ENCODE measurements at regions not wholly inside any gene's neighbourhood (a gene's known extent, or its start where the extent isn't known, plus 50 kb on each side); places are given as distances from the start of the nearest gene placed in this dataset.

DNA sequence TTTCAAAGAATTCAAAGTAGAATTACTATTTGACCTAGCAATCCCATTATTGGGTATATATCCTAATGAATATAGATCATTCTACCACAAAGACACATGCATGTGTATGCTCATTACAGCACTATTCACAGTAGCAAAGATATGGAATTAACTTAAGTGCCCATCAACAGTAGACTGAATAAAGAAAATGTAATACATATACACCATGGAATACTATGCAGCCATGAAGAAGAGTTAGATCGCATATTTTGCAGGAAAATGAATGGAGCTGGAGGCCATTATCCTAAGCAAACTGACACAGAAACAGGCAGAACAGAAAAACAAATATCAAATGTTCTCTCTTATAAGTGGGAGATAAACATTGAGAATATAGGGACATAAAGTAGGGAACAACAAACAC lies 519.2 kb upstream of the REG3G start:
- Histone ChIP-seq H3K4ac (ENCODE audit: low read depth, low read length) (no peak overlapping the region), H4K91ac (ENCODE audit: low read depth, low read length) (no peak overlapping the region), H2BK12ac (ENCODE audit: low read length) (no peak overlapping the region), H3K36me3 (ENCODE audit: control insufficient read depth in 1 of 2, insufficient read depth in 2 of 2, low read length in 2 of 2) (no peaks in the 10 kb centered on the region), H3K9ac (ENCODE audit: low read length) (no peak overlapping the region), H3K79me1 (ENCODE audit: low read length) (no peaks in the 10 kb centered on the region), H3K4me3 (ENCODE audit: low read depth, low read length) (no peak overlapping the region), H2AK5ac (ENCODE audit: low read length) (no peak overlapping the region), H2AFZ (ENCODE audit: insufficient read depth, low read length, poor library complexity) (no peak overlapping the region), H3K14ac (ENCODE audit: low read length) (no peak overlapping the region), H3K18ac (ENCODE audit: low read length) (no peak overlapping the region), H3K4me1 (ENCODE audit: control insufficient read depth in 1 of 2, insufficient read depth in 2 of 2, low read length in 2 of 2) (no peaks in the 10 kb centered on the region), H4K12ac (ENCODE audit: low read depth, low read length) (no peak overlapping the region), H3K27ac (ENCODE audit: low read depth, low read length) (no peak overlapping the region), H4K8ac (ENCODE audit: low read depth, low read length) (no peak overlapping the region), H2BK120ac (ENCODE audit: insufficient read depth, low read length, poor library complexity) (no peak overlapping the region), H3K27me3 (ENCODE audit: insufficient read depth, low read length) (no peaks in the 10 kb centered on the region), H3K23ac (ENCODE audit: low read length) (no peak overlapping the region), H3K79me2 (ENCODE audit: control insufficient read depth, insufficient read depth, low read length, poor library complexity) (no peaks in the 10 kb centered on the region), H3K4me2 (ENCODE audit: low read length) (no peak overlapping the region), H3K9me3 (ENCODE audit: insufficient read depth, low read depth, low read length) (no peaks in the 10 kb centered on the region), H2BK5ac (ENCODE audit: low read depth, low read length, poor library complexity) (no peak overlapping the region)
- no peak for DNase-seq
- no CpG with 5 or more reads among the region's 1 CpG for WGBS (ENCODE audit: extremely low coverage, insufficient coverage, insufficient read length)

DNA sequence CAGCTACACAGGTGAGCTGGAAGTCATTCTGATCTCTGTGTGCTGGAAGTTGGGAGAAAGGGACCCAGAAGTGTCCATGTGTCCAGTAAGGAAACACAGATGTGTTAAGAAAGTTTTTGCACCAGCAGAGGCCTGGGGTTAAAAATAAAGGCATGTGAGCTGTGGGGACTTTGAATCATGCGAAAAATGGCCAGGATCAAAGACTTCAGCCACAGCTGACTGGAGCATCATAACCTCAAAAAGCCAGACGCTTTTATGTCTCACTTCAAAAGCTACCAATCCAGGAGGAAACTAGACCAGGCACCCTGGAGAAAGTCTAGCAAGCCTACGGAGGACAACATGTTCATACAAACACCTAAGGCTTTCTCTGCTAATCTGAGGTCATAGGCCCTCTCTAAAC lies 503.6 kb upstream of the REG3G start:
- Histone ChIP-seq H3K4ac (ENCODE audit: low read depth, low read length) (no peak overlapping the region), H3K4me3 (ENCODE audit: low read depth, low read length) (no peak overlapping the region), H3K4me2 (ENCODE audit: low read length) (no peak overlapping the region), H4K91ac (ENCODE audit: low read depth, low read length) (no peak overlapping the region), H3K27ac (ENCODE audit: low read depth, low read length) (no peak overlapping the region), H2AK5ac (ENCODE audit: low read length) (no peak overlapping the region), H4K8ac (ENCODE audit: low read depth, low read length) (no peak overlapping the region), H2BK5ac (ENCODE audit: low read depth, low read length, poor library complexity) (no peak overlapping the region), H3K36me3 (ENCODE audit: control insufficient read depth in 1 of 2, insufficient read depth in 2 of 2, low read length in 2 of 2) (no peaks in the 10 kb centered on the region), H3K4me1 (ENCODE audit: control insufficient read depth in 1 of 2, insufficient read depth in 2 of 2, low read length in 2 of 2) (no peaks in the 10 kb centered on the region), H3K27me3 (ENCODE audit: insufficient read depth, low read length) (no peaks in the 10 kb centered on the region), H3K23ac (ENCODE audit: low read length) (no peak overlapping the region), H2BK12ac (ENCODE audit: low read length) (no peak overlapping the region), H4K12ac (ENCODE audit: low read depth, low read length) (no peak overlapping the region), H2AFZ (ENCODE audit: insufficient read depth, low read length, poor library complexity) (no peak overlapping the region), H3K9me3 (ENCODE audit: insufficient read depth, low read depth, low read length) (no peaks in the 10 kb centered on the region), H2BK120ac (ENCODE audit: insufficient read depth, low read length, poor library complexity) (no peak overlapping the region), H3K9ac (ENCODE audit: low read length) (no peak overlapping the region), H3K79me1 (ENCODE audit: low read length) (no peaks in the 10 kb centered on the region), H3K18ac (ENCODE audit: low read length) (no peak overlapping the region), H3K14ac (ENCODE audit: low read length) (no peak overlapping the region), H3K79me2 (ENCODE audit: control insufficient read depth, insufficient read depth, low read length, poor library complexity) (no peaks in the 10 kb centered on the region)
- WGBS (ENCODE audit: extremely low coverage, insufficient coverage, insufficient read length): no CpG with 5 or more reads among the region's 3 CpGs
- DNase-seq: no peak

DNA sequence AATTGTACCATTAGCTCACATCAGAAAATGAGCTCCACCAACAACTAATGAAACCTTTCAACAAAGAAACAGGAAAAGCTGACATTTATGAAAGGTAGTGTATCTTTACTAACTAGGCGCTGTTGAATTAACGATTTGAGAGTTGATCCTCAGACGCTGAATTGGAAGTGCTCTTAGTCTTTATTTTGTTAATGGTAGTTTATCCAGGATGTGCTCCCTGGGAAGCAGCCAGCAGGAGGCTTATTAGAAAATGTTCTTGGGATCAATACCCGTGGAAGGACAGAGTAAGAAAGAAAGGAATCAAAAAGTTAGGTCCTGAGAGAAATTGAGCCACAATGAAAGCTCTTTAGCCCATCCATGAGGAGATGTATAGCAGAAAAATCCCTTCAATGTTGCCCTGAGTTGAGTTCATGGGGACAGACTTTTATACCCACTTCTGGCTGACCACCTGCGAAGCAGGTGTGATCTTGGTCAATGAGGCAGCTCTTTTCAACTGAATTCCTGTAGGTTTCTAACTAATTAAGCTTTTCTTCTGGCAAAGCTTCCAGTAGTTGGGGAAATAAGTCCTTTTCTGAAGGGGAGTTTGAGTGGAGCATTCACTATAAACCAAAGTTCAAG lies 492.6 kb upstream of the REG3G start:
- Histone ChIP-seq H4K12ac (ENCODE audit: low read depth, low read length) (no peak overlapping the region), H3K18ac (ENCODE audit: low read length) (no peak overlapping the region), H4K8ac (ENCODE audit: low read depth, low read length) (no peak overlapping the region), H2AK5ac (ENCODE audit: low read length) (no peak overlapping the region), H3K23ac (ENCODE audit: low read length) (no peak overlapping the region), H3K4ac (ENCODE audit: low read depth, low read length) (no peak overlapping the region), H2BK120ac (ENCODE audit: insufficient read depth, low read length, poor library complexity) (no peak overlapping the region), H4K91ac (ENCODE audit: low read depth, low read length) (no peak overlapping the region), H3K79me1 (ENCODE audit: low read length) (no peaks in the 10 kb centered on the region), H3K4me3 (ENCODE audit: low read depth, low read length) (no peak overlapping the region), H3K9ac (ENCODE audit: low read length) (no peak overlapping the region), H3K27me3 (ENCODE audit: insufficient read depth, low read length) (no peaks in the 10 kb centered on the region), H3K27ac (ENCODE audit: low read depth, low read length) (no peak overlapping the region), H3K4me2 (ENCODE audit: low read length) (no peak overlapping the region), H3K9me3 (ENCODE audit: insufficient read depth, low read depth, low read length) (no peaks in the 10 kb centered on the region), H2BK12ac (ENCODE audit: low read length) (no peak overlapping the region), H2AFZ (ENCODE audit: insufficient read depth, low read length, poor library complexity) (no peak overlapping the region), H3K4me1 (ENCODE audit: control insufficient read depth in 1 of 2, insufficient read depth in 2 of 2, low read length in 2 of 2) (no peaks in the 10 kb centered on the region), H3K36me3 (ENCODE audit: control insufficient read depth in 1 of 2, insufficient read depth in 2 of 2, low read length in 2 of 2) (no peaks in the 10 kb centered on the region), H2BK5ac (ENCODE audit: low read depth, low read length, poor library complexity) (no peak overlapping the region), H3K14ac (ENCODE audit: low read length) (no peak overlapping the region), H3K79me2 (ENCODE audit: control insufficient read depth, insufficient read depth, low read length, poor library complexity) (no peaks in the 10 kb centered on the region)
- no peak for DNase-seq
- WGBS (ENCODE audit: extremely low coverage, insufficient coverage, insufficient read length): no CpG with 5 or more reads among the region's 5 CpGs

DNA sequence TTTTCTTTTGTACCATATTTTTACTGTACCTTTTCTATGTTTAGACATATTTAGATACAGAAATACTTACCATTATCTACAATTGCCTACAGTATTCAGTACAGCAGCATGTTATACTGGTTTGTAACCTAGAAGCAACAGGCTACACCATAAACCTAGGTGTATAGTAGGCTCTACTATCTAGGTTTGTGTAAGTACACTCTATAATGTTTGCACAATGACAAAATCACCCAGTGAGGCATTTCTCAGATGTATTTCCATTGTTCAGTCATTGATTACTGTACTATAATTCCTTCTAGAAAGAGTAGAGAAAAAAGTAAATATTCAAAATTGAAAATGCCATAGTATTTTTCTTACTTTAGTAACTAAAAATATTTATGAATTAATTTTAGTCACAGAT lies 490.1 kb upstream of the REG3G start:
- Histone ChIP-seq H3K79me2 (ENCODE audit: control insufficient read depth, insufficient read depth, low read length, poor library complexity) (no peaks in the 10 kb centered on the region), H2AK5ac (ENCODE audit: low read length) (no peak overlapping the region), H4K91ac (ENCODE audit: low read depth, low read length) (no peak overlapping the region), H3K4me3 (ENCODE audit: low read depth, low read length) (no peak overlapping the region), H3K18ac (ENCODE audit: low read length) (no peak overlapping the region), H3K4ac (ENCODE audit: low read depth, low read length) (no peak overlapping the region), H4K8ac (ENCODE audit: low read depth, low read length) (no peak overlapping the region), H3K14ac (ENCODE audit: low read length) (no peak overlapping the region), H3K4me2 (ENCODE audit: low read length) (no peak overlapping the region), H2AFZ (ENCODE audit: insufficient read depth, low read length, poor library complexity) (no peak overlapping the region), H4K12ac (ENCODE audit: low read depth, low read length) (no peak overlapping the region), H2BK12ac (ENCODE audit: low read length) (no peak overlapping the region), H2BK120ac (ENCODE audit: insufficient read depth, low read length, poor library complexity) (no peak overlapping the region), H3K79me1 (ENCODE audit: low read length) (no peaks in the 10 kb centered on the region), H3K27me3 (ENCODE audit: insufficient read depth, low read length) (no peaks in the 10 kb centered on the region), H3K4me1 (ENCODE audit: control insufficient read depth in 1 of 2, insufficient read depth in 2 of 2, low read length in 2 of 2) (no peaks in the 10 kb centered on the region), H3K9ac (ENCODE audit: low read length) (no peak overlapping the region), H3K23ac (ENCODE audit: low read length) (no peak overlapping the region), H3K27ac (ENCODE audit: low read depth, low read length) (no peak overlapping the region), H2BK5ac (ENCODE audit: low read depth, low read length, poor library complexity) (no peak overlapping the region), H3K36me3 (ENCODE audit: control insufficient read depth in 1 of 2, insufficient read depth in 2 of 2, low read length in 2 of 2) (no peaks in the 10 kb centered on the region), H3K9me3 (ENCODE audit: insufficient read depth, low read depth, low read length) (no peaks in the 10 kb centered on the region)
- no peak for DNase-seq

All from trophoblast cell (in vitro differentiated cells and primary cell).